Liver (tissue), 8 donors: ENCODE measurements at regions not wholly inside any gene's neighbourhood (a gene's known extent, or its start where the extent isn't known, plus 50 kb on each side); places are given as distances from the start of the nearest gene placed in this dataset.

Experiments used
- DNase-seq: peaks from one replicate; pipeline ENCODE4 v3.0.0-alpha.2; 2017; ENCODE audit warnings: low spot score
- H3K27ac ChIP-seq, 2 donors: one replicate each; pipeline ENCODE4 v1.7.0; 2013; ENCODE audit warnings: inconsistent platforms in 2 of 2, low read length in 2 of 2, control low read depth in 1 of 2, low read depth in 1 of 2, mild to moderate bottlenecking in 1 of 2
- H3K27me3 ChIP-seq, 4 donors: one replicate each; pipeline versions ENCODE4 v1.6.1 to v1.7.0; 2013; ENCODE audit warnings: low read length in 3 of 4, inconsistent platforms in 1 of 4, mild to moderate bottlenecking in 1 of 4, moderate library complexity in 1 of 4; ENCODE audit not compliant: control insufficient read depth in 4 of 4, insufficient read depth in 4 of 4
- H3K36me3 ChIP-seq, 4 donors: one replicate each; pipeline versions ENCODE4 v1.6.1 to v1.7.0; 2013; ENCODE audit warnings: low read length in 3 of 4, mild to moderate bottlenecking in 3 of 4, low read depth in 1 of 4, moderate library complexity in 1 of 4; ENCODE audit not compliant: control insufficient read depth in 4 of 4, insufficient read depth in 3 of 4
- H3K4me1 ChIP-seq, 4 donors: one replicate each; pipeline versions ENCODE4 v1.6.1 to v1.7.0; 2013; ENCODE audit warnings: low read length in 3 of 4, mild to moderate bottlenecking in 3 of 4, moderate library complexity in 1 of 4; ENCODE audit not compliant: control insufficient read depth in 4 of 4, insufficient read depth in 4 of 4
- H3K4me3 ChIP-seq, 3 donors: one replicate each; pipeline versions ENCODE4 v1.6.1 to v1.7.0; 2013; ENCODE audit warnings: low read length in 3 of 3, control low read depth in 1 of 3, low read depth in 1 of 3, mild to moderate bottlenecking in 1 of 3
- H3K9ac ChIP-seq, 2 donors: one replicate each; pipeline ENCODE4 v1.7.0; 2013; ENCODE audit warnings: low read length in 2 of 2, mild to moderate bottlenecking in 2 of 2, moderate library complexity in 2 of 2, control low read depth in 1 of 2, low read depth in 1 of 2
- H3K9me3 ChIP-seq, 4 donors: one replicate each; pipeline versions ENCODE4 v1.6.1 to v1.7.0; 2013; ENCODE audit warnings: low read length in 3 of 4; ENCODE audit not compliant: control insufficient read depth in 4 of 4
- CTCF ChIP-seq: fragments of 150-350 bp; IDR thresholded peaks from 2 replicates; pipeline ENCODE4 v1.5.1; 2017; ENCODE audit warnings: improper control_type of control experiment, low read depth, low read length; ENCODE audit not compliant: missing input control
- FOXA1 ChIP-seq: IDR thresholded peaks from 2 replicates; pipeline ENCODE4 v1.6.1; 2016; ENCODE audit warnings: antibody characterized with exemption
- FOXA2 ChIP-seq: IDR thresholded peaks from 2 replicates; pipeline ENCODE4 v1.6.1; 2016; ENCODE audit warnings: antibody characterized with exemption
- GABPA ChIP-seq, 2 donors: IDR thresholded peaks in 1 of 2; conservative IDR thresholded peaks in 1 of 2; 2 replicates each; pipeline ENCODE4 v1.6.1; 2016; ENCODE audit warnings: antibody characterized with exemption in 2 of 2, mild to moderate bottlenecking in 1 of 2, moderate library complexity in 1 of 2
- HNF4A ChIP-seq, 2 donors: conservative IDR thresholded peaks; 2 replicates each; pipeline ENCODE4 v1.6.1; 2016; ENCODE audit warnings: antibody characterized with exemption in 2 of 2, mild to moderate bottlenecking in 2 of 2
- HNF4G ChIP-seq: IDR thresholded peaks from 2 replicates; pipeline ENCODE4 v1.6.1; 2016; ENCODE audit warnings: antibody characterized with exemption
- JUND ChIP-seq, 2 donors: IDR thresholded peaks; 2 replicates each; pipeline ENCODE4 v1.6.1; 2016; ENCODE audit warnings: antibody characterized with exemption in 2 of 2
- RAD21 ChIP-seq, 2 donors: IDR thresholded peaks; 2 replicates each; pipeline ENCODE4 v1.6.1; 2016; ENCODE audit warnings: antibody characterized with exemption in 2 of 2, mild to moderate bottlenecking in 2 of 2
- REST ChIP-seq: IDR thresholded peaks from 2 replicates; pipeline ENCODE4 v1.6.1; 2016; ENCODE audit warnings: antibody characterized with exemption, mild to moderate bottlenecking
- RXRA ChIP-seq, 2 donors: IDR thresholded peaks; 2 replicates each; pipeline ENCODE4 v1.6.1; 2017 to 2018; ENCODE audit warnings: antibody characterized with exemption in 2 of 2, mild to moderate bottlenecking in 1 of 2
- SP1 ChIP-seq: IDR thresholded peaks from 2 replicates; pipeline ENCODE4 v1.6.1; 2018; ENCODE audit warnings: antibody characterized with exemption, mild to moderate bottlenecking
- TAF1 ChIP-seq: conservative IDR thresholded peaks from 2 replicates; pipeline ENCODE4 v1.6.1; 2016; ENCODE audit warnings: antibody characterized with exemption, mild to moderate bottlenecking
- YY1 ChIP-seq: IDR thresholded peaks from 2 replicates; pipeline ENCODE4 v1.6.1; 2016; ENCODE audit warnings: antibody characterized with exemption, mild to moderate bottlenecking
- ZBTB33 ChIP-seq: IDR thresholded peaks from 2 replicates; pipeline ENCODE4 v1.6.1; 2016; ENCODE audit warnings: antibody characterized with exemption
- WGBS: extraction: QIAGEN DNeasy Blood & Tissue Kit; methylation state at CpG from one replicate; pipeline ENCODE4 v1.1.7; 2013; 5-methylcytosine and 5-hydroxymethylcytosine counted together
- TF ChIP-seq, protein P1 (sequence below): IDR thresholded peaks from 2 replicates; pipeline ENCODE4 v1.6.1; 2016; ENCODE audit warnings: antibody characterized with exemption
- donor health status: healthy.
- donor health status: healthy.
- donor health status: healthy.
- donor health status: healthy.
- donor health status: healthy.

DNA sequence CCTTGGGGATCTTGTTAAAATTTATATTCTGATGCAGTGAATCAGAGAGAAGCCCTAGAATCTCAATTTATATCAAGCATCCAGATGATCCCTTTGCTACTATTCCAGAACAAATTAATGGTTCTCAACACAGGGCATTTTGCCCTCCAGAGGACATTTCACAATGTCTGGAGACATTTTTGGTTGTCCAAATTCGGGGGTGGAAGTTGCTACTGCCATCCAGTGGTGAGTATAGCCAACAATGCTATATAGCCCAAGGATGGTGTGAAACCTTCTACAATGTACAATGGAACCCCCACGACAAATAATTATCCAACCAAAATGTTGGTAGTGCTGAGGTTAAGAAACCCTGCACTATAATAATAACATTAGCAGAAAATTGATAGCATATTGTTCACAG lies 2440.0 kb downstream of the PCDH7 start:
- Histone ChIP-seq H3K9ac (no peak overlapping the region), H3K4me1 (peaks cover 0 to 9% (median 1%) of the 10 kb centered on the region in 4 donors), H3K9me3 (no peaks in the 10 kb centered on the region), H3K27me3 (no peaks in the 10 kb centered on the region), H3K36me3 (no peaks in the 10 kb centered on the region), H3K27ac (no peak overlapping the region), H3K4me3 (no peak overlapping the region)
- DNase-seq: no peak
- 23% methylated on average over 2 of the region's 2 CpGs for WGBS
- TF ChIP-seq, protein P1, sequence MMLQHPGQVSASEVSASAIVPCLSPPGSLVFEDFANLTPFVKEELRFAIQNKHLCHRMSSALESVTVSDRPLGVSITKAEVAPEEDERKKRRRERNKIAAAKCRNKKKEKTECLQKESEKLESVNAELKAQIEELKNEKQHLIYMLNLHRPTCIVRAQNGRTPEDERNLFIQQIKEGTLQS: no peak
- no peak for TF ChIP-seq SP1
- no peak for TF ChIP-seq JUND (IDR thresholded peaks at IDR 0.05)
- peak in 1 of 2 donors; percentile 34 for TF ChIP-seq HNF4A (conservative IDR thresholded peaks at IDR 0.05)
- TF ChIP-seq RAD21 (IDR thresholded peaks at IDR 0.05): peak; percentile 79 to 86
- TF ChIP-seq YY1: peak; percentile 68
- TF ChIP-seq RXRA (IDR thresholded peaks at IDR 0.05): no peak
- peak; percentile 46 for TF ChIP-seq CTCF

GRCh38 chr4:33161202-33161601 lies 2441.0 kb downstream of the PCDH7 start:
- Histone ChIP-seq H3K27me3 (no peaks in the 10 kb centered on the region), H3K27ac (no peak overlapping the region), H3K36me3 (no peaks in the 10 kb centered on the region), H3K4me1 (peaks cover 0 to 9% (median 1%) of the 10 kb centered on the region in 4 donors), H3K4me3 (no peak overlapping the region), H3K9me3 (no peaks in the 10 kb centered on the region), H3K9ac (no peak overlapping the region)
- DNase-seq: no peak
- WGBS: 94% methylated on average over 4 of the region's 4 CpGs
- TF ChIP-seq HNF4G (no peak), RAD21 (IDR thresholded peaks at IDR 0.05) (no peak), TAF1 (no peak), CTCF (no peak), FOXA2 (no peak)
- TF ChIP-seq, protein P1: no peak

GRCh38 chr4:33162122-33162521 lies 2442.0 kb downstream of the PCDH7 start:
- Histone ChIP-seq H3K36me3 (no peaks in the 10 kb centered on the region), H3K4me3 (no peak overlapping the region), H3K4me1 (peaks cover 0 to 9% (median 1%) of the 10 kb centered on the region in 4 donors), H3K9me3 (no peaks in the 10 kb centered on the region), H3K9ac (no peak overlapping the region), H3K27ac (no peak overlapping the region), H3K27me3 (no peaks in the 10 kb centered on the region)
- DNase-seq: no peak
- no peak for TF ChIP-seq CTCF
- TF ChIP-seq YY1: no peak
- no peak for TF ChIP-seq REST
- TF ChIP-seq SP1: no peak
- TF ChIP-seq GABPA (IDR thresholded peaks at IDR 0.05 in 1 of 2, conservative IDR thresholded peaks at IDR 0.05 in 1 of 2): no peak
- no peak for TF ChIP-seq FOXA1
- TF ChIP-seq ZBTB33: no peak
- TF ChIP-seq RXRA (IDR thresholded peaks at IDR 0.05): no peak
